ENCODE measurements at regions not wholly inside any gene's neighbourhood (a gene's known extent, or its start where the extent isn't known, plus 50 kb on each side); places are given as distances from the start of the nearest gene placed in this dataset.
"Not testable (repeated sequence)": the region's sequence is repeated elsewhere in the genome, so short reads cannot be mapped to it uniquely, and the experiment has no call there.

DNA sequence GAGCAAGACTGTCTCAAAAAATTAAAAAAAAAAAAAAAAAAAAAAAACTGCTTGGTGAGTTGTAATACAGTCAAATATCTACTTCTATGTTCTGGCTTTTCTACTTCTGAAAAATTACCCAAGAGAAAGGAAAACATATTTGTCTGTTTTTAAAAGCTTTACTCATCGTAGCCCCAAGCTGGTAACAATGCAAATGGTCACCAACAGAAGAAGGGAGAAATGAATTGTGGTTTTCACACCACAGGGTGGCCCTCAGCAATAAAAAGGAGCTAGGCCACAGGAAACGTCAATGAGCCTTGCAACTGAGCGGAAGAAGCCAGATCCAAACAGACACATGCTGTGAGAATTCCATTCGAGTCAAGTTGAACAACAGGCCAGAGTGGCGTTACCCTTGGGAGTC is 121.0 kb downstream of the CDRT15L2 start:
- TF ChIP-seq, protein P1, sequence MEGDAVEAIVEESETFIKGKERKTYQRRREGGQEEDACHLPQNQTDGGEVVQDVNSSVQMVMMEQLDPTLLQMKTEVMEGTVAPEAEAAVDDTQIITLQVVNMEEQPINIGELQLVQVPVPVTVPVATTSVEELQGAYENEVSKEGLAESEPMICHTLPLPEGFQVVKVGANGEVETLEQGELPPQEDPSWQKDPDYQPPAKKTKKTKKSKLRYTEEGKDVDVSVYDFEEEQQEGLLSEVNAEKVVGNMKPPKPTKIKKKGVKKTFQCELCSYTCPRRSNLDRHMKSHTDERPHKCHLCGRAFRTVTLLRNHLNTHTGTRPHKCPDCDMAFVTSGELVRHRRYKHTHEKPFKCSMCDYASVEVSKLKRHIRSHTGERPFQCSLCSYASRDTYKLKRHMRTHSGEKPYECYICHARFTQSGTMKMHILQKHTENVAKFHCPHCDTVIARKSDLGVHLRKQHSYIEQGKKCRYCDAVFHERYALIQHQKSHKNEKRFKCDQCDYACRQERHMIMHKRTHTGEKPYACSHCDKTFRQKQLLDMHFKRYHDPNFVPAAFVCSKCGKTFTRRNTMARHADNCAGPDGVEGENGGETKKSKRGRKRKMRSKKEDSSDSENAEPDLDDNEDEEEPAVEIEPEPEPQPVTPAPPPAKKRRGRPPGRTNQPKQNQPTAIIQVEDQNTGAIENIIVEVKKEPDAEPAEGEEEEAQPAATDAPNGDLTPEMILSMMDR (conservative IDR thresholded peaks at IDR 0.05; ENCODE audit: low read length): not testable (repeated sequence)
- not testable (repeated sequence) for TF ChIP-seq EZH2phosphoT487 (IDR thresholded peaks at IDR 0.05; ENCODE audit: borderline replicate concordance, low read depth, low read length)

Measured in OCI-LY7 (cell line).